Putamen (tissue), 1 donor: ENCODE measurements at regions not wholly inside any gene's neighbourhood (a gene's known extent, or its start where the extent isn't known, plus 50 kb on each side); places are given as distances from the start of the nearest gene placed in this dataset.

Experiments
- DNase-seq: peaks from one replicate; pipeline ENCODE4 v3.0.0-alpha.2; 2016; ENCODE audit warnings: low spot score

DNA sequence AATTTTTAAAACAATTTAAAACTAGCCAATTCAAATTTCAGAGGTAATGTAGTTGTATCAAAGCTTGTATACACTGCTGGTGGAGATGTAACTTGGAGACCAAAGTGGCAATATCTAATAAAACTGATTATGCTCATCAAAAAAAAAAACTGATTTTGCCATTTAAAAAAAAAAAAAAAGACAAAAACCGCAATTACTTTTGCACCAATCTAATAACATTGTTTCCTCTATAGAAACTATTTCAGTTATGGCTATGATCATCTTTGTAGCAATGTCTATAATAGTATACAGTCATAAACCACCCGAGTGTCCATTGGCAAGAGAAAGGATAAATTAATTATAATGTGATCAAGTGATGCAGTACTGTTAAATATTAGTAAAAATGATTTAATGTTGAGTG, 149.3 kb upstream of the SEMA6D start:
- DNase-seq = no peak

DNA sequence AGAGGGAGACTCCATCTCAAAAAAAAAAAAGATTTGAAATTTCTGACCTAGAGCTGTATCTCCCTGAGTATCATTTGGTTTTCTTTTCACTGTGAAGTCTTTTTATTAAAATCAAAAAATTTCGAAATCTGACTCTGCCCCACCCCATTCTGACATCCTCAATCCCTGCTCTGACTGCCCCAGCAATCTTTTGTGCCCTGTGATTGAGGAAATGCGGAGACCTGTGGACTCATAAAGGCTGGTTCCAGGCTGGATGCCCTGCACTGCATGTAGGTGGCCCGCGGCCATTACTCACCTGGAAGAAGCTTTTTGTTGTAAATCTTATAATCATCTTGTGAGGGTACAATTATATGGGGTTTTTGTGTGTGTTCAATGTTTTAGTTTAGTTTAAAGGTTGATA, 147.3 kb upstream of the SEMA6D start:
- DNase-seq = no peak

DNA sequence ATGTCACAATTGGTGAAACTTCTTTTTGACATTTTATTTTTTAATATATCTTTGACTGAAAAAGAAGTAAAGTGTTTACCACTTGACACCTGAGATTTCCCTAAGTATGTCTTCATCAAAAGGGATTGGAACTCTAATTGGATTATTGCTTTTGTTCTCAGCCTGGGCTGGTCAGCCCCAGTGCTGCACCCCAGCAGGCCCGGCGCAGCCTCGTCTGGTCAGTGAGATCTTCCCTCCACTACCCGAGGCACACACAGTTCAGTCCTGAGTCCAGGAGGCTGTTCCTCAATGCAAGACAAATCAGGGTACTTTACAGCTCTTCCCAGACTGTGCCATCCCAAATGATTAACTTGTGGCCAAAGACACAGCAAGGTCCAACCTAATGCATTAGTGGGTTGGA, 146.9 kb upstream of the SEMA6D start:
- no peak for DNase-seq

DNA sequence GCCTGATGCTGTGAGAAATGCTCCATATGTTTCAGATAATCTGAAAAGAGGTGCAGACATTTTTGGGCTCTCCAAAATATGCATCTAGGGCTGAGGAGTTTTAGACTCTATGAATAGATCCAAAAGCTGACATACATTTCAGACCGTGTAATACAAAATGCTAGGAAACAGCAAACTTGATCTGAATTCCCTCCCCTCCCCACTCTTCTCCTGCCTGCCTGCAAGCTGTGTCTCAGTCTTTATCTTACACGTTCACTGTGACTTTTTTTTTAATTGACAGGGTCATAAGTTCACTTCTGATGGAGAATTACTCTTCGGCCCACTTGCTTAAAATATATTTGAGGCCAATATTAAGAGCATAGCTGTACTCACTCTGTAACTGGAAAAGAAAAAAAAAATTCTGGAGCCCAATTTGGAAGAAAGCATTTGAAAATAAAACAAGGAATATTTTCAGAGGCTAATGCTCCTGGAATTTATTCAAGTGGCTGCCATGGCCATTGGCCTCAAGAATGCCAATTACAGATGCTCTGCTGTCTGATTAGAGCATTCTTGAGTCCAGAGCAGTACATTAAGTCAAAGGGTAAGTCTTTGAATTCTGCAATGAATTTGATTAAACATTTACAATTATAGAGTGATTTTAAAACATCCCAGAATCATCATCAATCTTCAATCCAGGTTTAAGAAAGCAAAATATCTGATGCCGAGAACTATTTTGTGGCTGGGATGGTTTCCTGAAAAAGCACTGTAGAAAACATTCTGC, 146.2 kb upstream of the SEMA6D start:
- DNase-seq = no peak

DNA sequence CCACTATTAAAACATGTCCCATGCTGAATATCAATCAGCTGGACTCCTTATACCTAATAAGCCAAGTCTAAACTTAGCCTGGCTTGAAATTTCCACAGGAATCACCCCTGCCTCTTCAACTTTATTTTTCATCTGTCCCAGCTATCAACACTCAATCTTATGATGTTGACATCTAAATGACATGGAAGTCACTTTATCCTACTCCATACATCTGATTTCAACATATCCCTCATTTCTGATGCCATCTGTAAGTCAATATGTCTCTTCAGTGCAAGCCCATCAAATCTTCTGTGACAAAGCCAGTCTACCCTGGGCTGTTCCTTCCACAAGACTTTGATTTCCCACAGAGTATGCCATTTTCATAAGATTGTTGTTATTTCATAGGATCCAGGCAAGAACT, 143.6 kb upstream of the SEMA6D start:
- DNase-seq = no peak

GRCh38 chr15:47577000-47577399, 140.3 kb upstream of the SEMA6D start:
- DNase-seq = no peak

GRCh38 chr15:47577461-47577860, 139.8 kb upstream of the SEMA6D start:
- no peak for DNase-seq

DNA sequence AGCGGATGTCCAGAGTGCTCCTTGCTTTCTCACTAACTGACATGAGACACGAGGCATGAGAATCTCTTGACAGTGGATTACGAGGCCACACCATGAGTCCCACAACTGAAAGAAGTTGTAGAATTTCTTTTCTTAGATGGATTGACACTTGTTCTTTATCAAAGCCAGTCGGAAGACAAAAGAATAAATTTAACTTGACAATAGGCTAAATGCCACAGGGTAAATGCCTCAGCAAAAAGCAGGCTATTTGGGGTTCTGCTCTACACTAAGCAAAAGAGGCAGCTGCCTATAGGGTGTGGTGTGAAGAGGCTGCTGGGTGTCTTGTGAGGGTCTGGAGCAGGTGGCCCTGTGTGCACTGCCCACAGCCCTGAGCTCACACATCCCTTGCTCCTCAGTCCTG, 135.1 kb upstream of the SEMA6D start:
- DNase-seq = no peak

DNA sequence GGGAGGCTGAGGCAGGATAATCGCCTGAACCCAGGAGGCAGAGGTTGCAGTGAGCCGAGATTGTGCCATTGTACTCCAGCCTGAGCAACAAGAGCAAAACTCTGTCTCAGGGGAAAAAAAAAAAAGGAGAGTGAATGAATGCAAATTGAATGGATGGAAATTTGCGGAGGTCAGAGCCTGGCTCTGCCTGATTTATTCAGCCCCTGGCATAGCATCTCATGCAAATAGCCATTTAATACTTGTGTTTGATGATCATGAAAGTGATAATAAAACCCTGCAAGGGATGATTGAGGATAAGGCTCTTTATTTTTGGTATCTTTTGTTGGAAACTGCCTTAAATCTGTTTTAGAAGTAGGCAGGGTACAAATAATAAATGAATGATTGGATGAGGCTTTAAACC, 133.0 kb upstream of the SEMA6D start:
- no peak for DNase-seq

DNA sequence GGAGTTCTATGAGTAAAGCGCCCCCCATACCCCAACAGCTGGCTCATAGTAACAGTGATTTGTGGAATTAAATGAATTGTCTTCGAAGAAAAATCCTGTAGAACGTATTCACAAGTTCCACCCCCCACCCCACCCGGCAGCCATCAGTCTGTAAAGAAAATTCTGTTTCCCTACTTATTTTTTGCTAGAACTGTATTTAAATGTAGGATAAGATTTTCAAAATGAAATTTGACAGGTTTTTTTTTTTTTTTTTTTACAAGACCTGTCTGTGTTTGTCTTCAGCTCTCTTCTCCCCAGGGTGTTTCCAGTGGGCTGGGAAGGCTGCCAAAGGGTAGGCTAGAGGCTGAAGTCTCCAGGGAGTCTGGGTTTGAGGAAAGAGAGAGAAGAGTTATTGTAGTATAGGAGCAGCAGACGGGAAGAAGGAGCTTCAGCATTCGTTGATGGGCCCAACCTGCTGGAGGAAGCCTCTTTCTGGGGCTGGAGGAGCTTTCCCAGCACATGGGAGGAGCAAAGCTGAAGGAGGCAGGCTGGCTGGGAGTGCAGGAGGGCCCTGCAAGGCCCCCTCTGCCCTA, 130.6 kb upstream of the SEMA6D start:
- DNase-seq = no peak

GRCh38 chr15:47587940-47588802, 129.1 kb upstream of the SEMA6D start:
- no peak for DNase-seq

DNA sequence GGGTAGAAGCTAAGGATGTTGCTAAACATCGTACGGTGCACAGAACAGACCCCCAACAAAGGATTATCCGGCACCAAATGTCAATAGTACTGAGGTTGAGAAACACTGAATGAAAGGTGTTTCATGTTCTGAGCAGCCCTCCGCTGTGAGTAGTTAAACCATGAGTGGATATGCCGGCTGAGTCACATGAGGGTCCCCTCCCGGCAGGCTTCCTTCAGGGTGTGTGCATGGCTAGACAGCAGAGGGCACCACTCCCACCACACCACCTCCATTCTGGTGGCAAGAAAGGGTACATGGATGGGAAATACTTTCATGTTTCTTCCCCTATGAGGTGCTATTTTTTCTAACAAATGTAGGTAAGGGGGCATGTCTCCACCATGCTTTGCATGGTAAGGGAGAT, 128.3 kb upstream of the SEMA6D start:
- DNase-seq = no peak

DNA sequence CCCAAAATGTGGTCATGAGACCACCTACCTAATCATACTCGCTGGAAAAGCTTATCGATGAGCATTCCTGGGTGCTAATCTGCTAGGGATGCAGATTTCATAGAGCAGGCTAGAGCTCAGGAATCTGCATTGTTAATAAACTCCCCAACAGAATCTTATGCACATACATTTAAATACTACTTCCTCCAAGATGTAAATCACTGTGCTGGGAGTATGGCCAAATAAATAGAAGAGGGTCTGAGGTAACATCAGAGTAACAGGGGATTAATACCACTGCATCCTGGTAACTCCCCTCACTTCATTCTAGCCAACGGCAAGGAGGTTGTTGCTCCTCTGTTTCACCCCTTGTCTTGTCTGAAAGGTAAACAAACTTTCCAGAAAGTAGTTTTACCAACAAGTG, 118.3 kb upstream of the SEMA6D start:
- no peak for DNase-seq

GRCh38 chr15:47599806-47600205, 117.5 kb upstream of the SEMA6D start:
- no peak for DNase-seq

DNA sequence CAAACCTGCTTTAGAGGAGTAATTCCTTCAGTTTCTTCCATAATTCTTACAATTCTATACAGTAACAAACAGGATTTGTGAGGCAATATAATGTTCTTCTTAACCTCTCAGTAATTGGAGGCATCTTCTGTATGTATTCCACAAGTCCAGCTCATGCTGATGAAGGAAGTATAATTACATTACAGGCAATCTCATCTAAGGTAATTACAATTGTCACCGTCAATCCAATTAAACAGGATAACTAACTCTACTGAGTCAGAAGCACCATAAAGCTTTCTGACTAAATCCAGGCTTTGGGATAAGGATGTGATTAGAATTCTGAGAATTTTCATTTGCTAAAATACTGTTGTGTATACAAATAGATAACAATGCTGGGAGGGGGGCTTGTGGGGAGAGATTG, 115.2 kb upstream of the SEMA6D start:
- DNase-seq = no peak

- no peak for DNase-seq
These were observed 114.3 kb upstream of the SEMA6D start for GRCh38 chr15:47603026-47603425.

- no peak for DNase-seq
These were observed 109.6 kb upstream of the SEMA6D start for GRCh38 chr15:47607695-47608094.

DNA sequence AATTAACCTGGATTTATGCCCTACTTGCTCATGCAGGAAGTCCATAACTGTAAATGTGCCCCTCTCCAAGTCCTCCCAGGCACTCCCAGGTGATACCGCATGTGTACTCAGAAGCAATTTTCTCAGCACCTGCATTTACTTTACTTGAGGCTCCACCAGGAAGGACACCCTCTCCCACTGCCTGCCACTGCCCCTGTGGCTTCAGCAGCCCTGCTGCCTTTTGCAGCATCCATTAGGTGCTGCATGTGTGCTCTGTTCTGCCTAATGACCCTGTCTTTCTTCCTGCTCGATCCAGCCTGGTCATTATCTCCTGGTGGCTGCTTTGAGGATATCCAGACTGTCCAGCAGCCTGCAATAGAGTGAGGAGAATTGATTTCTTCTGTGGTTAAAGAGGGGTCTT, 107.6 kb upstream of the SEMA6D start:
- no peak for DNase-seq

- no peak for DNase-seq
These were observed 106.6 kb upstream of the SEMA6D start for GRCh38 chr15:47610736-47611135.

GRCh38 chr15:47614360-47615011, 102.8 kb upstream of the SEMA6D start:
- no peak for DNase-seq

DNA sequence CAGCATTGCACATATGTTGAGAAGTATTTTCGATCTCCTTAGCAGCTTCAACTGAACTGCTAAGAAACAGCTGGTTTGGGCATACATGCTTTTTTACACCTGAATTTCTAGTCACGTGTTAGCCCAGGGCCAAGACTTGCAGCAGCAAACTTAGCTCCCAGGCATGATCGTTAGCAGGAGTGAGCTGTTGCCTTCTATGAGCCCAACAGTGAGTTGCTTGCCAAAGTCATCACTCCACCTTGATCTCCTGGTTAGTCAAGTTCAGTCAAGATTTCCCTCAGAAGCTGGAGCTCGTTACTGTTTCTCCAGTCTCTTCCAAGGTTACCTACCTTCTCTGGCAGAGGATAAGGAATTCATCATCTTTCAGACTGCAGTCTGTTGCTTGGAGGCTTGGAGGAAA, 100.4 kb upstream of the SEMA6D start:
- DNase-seq = no peak

GRCh38 chr15:47618241-47618640, 99.1 kb upstream of the SEMA6D start:
- DNase-seq = peak; percentile 16
